GM12873 (cell line): ENCODE measurements at regions not wholly inside any gene's neighbourhood (a gene's known extent, or its start where the extent isn't known, plus 50 kb on each side); places are given as distances from the start of the nearest gene placed in this dataset.

Experiments
- TF ChIP-seq, protein P1 (sequence below): IDR thresholded peaks from 2 replicates; pipeline ENCODE4 v1.5.1; 2012; ENCODE audit warnings: low read depth, mild to moderate bottlenecking, moderate library complexity, low read length, control low read depth; ENCODE audit not compliant: insufficient read depth; ENCODE audit errors: missing control alignments

DNA sequence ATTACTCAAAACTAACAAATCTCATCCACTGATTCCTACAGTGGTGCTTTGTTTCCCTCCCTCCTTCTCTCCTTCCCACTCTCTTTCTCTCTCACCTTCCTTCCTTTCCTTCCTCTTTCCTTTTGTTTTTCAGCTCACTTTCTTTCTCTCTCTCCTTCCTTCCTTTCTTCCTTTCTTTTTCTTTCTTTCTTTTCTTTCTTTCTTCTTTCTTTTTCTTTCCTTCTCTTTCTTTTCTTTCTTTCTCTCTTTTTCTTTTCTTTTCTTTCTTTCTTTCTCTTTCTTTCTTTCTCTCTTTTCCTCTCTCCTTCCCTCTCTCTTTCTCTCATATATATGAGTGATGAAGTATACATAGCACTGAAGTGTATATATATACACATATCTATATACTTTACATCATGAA, 241.4 kb downstream of the CENPW start:
- TF ChIP-seq, protein P1, sequence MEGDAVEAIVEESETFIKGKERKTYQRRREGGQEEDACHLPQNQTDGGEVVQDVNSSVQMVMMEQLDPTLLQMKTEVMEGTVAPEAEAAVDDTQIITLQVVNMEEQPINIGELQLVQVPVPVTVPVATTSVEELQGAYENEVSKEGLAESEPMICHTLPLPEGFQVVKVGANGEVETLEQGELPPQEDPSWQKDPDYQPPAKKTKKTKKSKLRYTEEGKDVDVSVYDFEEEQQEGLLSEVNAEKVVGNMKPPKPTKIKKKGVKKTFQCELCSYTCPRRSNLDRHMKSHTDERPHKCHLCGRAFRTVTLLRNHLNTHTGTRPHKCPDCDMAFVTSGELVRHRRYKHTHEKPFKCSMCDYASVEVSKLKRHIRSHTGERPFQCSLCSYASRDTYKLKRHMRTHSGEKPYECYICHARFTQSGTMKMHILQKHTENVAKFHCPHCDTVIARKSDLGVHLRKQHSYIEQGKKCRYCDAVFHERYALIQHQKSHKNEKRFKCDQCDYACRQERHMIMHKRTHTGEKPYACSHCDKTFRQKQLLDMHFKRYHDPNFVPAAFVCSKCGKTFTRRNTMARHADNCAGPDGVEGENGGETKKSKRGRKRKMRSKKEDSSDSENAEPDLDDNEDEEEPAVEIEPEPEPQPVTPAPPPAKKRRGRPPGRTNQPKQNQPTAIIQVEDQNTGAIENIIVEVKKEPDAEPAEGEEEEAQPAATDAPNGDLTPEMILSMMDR, result no peak

DNA sequence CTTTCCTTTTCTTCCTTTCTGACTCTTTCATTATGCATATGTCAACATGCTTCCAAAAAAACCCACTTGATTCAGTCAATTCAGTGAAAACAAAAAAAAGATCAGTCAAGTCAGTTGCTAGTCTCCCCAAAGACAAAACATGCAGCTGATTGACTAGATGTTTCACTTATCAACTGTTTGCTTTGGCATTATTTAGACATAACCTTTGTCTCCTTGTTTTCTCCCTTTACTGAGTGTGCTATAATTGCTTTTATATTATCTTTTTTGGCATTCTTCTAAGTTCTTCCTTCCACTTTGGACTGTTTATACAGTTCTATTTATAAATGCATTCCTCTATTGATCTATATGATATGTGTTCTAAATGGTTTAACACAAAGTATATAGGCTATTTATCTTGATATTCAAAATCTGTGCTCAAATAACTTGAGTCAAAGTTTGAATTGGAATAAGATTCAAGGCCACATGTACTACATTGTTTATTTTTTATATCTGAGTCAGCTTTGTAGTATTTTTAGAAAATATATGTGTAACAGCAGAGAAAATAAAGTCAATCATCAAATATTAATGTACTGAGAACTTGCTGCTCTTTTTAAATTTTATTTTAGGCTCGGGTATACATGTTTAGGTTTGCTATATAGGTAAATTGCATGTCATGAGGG, 260.5 kb downstream of the CENPW start:
- TF ChIP-seq, protein P1, result no peak

DNA sequence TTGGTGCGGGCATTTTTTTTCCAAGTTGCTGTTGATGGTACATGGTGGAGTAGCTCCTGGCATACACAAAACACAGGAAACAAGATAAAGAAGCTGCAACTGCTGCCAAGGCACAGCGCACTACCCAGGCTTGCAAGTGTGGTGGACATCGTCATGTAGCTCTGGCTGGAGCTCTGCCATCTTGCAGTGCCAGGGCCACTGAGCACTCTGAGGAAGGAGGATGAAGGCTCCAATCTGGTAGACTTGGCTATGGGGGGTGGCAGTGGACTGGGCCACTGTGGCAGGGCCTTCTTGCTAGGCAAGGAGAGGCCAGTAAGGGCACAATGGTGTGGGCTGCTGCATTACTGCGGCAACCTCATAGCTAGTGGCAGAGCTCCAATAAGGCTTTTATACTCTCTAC, 263.5 kb downstream of the CENPW start:
- TF ChIP-seq, protein P1, result no peak

DNA sequence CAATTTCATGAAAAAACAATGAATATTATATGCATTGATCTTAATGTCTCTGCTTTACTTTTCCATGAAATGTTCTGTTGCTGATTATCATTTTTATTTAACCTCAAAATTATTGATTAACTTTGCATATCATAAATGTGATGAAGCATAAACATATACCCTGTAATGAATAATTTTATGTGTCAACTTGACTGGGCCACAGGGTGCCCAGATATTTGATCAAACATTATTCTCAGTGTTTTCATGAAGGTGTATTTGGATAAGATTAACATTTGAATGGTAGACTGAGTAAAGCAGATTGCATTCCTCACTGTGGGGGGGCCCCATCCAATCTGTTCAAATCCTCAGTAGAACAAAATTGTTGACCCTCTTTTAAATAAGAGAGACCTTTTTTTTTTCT, 265.2 kb downstream of the CENPW start:
- TF ChIP-seq, protein P1, result no peak

DNA sequence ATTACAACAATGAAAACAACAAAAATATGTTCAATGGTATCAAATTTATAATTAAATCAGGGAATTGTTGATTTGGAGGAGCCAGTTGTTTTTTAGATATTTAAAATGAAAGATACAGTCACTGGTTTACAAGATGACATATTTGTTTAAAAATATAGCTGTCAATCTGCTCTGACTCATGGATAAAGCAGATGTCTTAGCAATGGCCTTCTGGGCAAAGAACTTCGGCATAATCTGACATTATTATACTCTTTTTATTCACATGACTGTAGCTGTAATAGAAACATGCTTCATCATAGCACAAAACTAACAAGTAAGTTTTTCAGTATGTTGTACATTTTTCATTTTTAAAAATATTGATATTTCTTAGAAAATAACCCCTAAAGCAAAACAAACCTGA, 267.4 kb downstream of the CENPW start:
- TF ChIP-seq, protein P1, result no peak

DNA sequence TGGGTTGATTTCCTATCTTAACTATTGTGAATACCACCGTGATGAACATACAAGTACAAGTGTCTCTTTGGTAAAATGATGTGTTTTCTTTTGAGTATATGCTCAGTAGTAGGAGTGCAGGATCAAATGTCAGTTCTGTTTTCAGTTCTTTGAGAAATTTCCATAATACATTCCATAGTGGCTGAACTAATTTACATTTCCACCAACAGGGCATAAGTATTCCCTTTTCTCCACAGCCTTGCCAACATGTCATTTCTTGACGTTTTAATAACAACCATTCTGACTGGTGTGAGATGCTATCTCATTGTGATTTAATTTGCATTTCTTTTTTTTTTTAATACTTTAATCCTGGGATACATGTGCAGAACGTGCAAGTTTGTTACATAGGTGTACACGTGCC, 268.8 kb downstream of the CENPW start:
- TF ChIP-seq, protein P1, result no peak

DNA sequence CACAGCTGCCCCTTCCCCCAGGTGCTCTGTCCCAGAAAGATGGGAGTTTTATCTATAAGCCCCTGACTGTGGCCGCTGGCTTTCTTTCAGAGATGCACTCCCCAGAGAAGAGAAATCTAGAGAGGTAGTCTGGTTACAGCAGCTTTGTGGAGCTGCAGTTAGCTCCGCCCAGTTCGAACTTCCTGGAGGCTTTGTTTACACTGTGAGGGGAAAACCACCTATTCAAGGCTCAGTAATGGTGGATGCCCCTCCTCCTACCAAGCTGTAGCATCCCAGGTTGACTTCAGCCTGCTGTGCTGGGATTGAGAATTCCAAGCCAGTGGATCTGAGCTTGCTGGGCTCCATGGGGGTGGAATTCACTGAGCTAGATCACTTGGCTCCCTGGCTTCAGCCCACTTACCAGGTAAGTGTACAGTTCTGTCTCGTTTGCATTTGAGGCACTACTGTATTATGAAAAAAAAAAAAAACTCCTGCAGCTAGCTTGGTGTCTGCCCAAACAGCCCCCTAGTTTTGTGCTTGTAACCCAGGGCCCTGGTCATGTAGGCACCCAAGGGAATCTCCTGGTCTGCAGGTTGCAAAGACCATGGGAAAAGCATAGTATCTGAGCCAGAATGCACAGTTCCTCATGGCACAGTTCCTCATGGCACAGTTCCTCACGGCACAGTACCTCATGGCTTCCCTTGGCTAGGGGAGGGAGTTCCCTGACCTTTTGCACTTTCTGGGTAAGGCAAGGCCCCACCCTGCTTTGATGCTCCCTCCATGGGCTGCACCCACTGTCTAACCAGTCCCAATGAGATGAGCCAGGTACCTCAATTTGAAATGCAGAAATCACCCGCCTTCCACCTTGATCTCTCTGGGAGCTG, 275.0 kb downstream of the CENPW start:
- TF ChIP-seq, protein P1, result no peak
